ENCODE measurements at regions not wholly inside any gene's neighbourhood (a gene's known extent, or its start where the extent isn't known, plus 50 kb on each side); places are given as distances from the start of the nearest gene placed in this dataset.

DNA sequence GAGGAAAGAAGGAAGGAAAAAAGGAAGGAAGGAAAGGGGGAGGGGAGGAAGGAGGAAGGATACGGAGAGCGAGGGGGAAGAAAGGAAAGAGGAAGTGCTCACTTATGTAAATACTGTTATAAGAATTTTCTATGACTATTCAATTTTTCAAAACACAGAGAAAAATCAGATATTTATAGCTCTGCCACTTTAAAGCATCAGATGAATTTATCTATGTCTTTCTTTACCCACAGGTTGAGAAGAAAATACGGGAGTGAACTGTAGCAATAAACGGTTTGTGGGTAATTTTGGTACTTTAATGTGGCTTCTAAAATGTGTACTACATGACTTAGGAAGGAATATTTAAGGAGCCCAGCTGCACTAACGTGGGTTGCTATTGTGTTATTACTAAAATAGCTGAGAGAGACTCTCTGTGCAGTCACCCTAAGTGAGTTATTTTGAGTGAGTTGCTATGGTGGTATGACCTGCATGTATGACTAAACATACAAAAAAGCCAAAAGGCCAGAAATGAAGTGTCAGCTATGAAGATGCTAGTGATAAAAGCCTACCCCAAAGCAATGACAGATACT lies 225.5 kb downstream of the SOD2 start:
- no peak for TF ChIP-seq ZFX (IDR thresholded peaks at IDR 0.05; ENCODE audit: borderline replicate concordance)
- TF ChIP-seq, protein P1, sequence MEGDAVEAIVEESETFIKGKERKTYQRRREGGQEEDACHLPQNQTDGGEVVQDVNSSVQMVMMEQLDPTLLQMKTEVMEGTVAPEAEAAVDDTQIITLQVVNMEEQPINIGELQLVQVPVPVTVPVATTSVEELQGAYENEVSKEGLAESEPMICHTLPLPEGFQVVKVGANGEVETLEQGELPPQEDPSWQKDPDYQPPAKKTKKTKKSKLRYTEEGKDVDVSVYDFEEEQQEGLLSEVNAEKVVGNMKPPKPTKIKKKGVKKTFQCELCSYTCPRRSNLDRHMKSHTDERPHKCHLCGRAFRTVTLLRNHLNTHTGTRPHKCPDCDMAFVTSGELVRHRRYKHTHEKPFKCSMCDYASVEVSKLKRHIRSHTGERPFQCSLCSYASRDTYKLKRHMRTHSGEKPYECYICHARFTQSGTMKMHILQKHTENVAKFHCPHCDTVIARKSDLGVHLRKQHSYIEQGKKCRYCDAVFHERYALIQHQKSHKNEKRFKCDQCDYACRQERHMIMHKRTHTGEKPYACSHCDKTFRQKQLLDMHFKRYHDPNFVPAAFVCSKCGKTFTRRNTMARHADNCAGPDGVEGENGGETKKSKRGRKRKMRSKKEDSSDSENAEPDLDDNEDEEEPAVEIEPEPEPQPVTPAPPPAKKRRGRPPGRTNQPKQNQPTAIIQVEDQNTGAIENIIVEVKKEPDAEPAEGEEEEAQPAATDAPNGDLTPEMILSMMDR (IDR thresholded peaks at IDR 0.05): no peak
- H3K27ac ChIP-seq: no peak overlapping the region

DNA sequence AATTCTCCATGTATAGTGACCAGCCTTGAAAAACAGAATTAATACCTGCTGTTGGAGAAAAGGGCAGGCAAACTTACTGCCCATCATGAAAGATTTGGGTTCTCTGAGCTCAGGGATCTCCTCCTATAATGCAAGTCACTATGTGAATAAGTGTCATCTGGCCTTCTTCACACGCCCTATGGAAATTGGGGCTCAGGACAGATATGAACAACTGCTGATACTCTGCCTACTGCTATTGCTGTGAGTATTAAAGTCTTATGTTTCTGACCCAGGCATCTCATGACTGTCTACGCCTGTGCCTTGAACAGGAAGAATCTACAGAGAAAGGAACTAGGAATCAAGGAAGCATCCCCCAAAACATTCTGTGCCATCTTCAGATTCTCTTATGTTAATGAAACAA lies 226.1 kb downstream of the SOD2 start:
- TF ChIP-seq ZFX (IDR thresholded peaks at IDR 0.05; ENCODE audit: borderline replicate concordance): no peak
- TF ChIP-seq, protein P1 (IDR thresholded peaks at IDR 0.05): no peak
- H3K27ac ChIP-seq: no peak overlapping the region

DNA sequence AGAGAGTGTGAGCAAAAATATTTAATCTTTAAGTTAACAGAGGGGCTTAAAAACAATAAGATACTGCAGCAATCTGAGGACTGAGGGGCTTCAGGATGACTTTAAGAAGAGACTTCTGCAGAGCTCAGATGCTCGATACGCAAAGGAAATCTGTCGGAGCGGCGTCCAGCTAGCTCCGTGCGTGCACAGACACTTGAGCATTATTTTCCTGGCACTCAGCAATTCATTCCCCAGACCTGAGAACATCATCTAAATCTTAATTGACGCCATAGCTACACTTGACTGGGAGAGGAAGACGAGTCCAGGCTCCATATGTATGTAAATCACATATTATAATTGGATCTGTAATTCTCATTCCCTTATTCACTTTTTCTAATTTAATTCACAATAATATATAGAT lies 228.2 kb downstream of the SOD2 start:
- H3K27ac ChIP-seq: no peak overlapping the region
- TF ChIP-seq ZFX (IDR thresholded peaks at IDR 0.05; ENCODE audit: borderline replicate concordance): no peak
- TF ChIP-seq, protein P1 (IDR thresholded peaks at IDR 0.05): no peak

DNA sequence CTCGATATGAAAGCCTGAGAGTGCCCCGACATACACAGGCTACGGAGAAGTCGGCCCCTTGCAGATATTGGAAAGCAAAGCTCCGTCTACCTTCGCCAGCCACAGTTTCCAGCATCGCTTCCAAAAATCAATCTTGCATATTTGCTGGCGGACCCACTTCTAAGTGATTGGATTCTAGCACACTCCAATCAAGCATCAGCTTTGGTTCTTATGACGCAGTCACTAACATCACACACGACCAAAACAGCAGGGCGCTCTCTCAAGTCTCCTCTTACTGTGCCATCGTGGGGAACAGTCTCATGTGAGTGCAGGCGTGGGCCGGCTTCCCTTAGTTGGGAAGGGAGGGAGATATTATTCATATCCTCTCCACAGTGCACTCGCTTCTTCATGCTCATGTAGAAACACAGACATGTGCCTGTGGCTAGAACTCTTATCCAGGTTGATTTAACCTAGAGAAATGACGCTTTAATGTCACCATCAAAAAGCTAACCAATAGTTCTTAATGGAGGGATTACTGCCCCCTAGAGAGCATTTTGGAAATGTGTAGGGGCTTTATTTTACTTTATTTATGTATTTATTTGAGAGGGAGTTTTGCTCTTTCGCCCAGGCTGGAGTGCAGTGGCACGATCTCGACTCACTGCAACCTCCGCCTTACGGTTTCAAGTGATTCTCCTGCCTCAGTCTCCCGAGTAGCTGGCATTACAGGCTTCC lies 229.8 kb downstream of the SOD2 start:
- H3K27ac ChIP-seq: no peak overlapping the region
- no peak for TF ChIP-seq ZFX (IDR thresholded peaks at IDR 0.05; ENCODE audit: borderline replicate concordance)
- TF ChIP-seq, protein P1 (IDR thresholded peaks at IDR 0.05): peak; percentile 47

DNA sequence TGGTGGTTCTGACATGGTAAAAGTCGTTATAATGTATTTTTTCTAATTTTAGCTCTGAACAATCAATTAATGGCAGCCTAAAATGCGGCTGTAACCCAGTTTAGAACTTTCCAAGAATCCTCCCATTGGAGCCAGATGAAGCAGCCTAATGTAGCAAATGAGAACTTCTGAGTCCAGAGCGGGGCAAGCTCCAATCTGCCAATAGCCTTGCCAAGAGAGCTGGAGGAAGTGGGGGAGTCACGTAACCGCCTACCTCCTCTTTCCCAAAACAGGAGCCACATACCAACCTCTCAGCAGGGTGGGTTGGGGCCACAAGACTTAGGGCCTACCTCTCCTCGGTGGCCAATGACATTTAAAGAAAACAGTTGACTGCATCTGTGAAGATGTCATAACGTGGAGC lies 230.6 kb downstream of the SOD2 start:
- TF ChIP-seq, protein P1 (IDR thresholded peaks at IDR 0.05): no peak
- no peak for TF ChIP-seq ZFX (IDR thresholded peaks at IDR 0.05; ENCODE audit: borderline replicate concordance)
- H3K27ac ChIP-seq: no peak overlapping the region

DNA sequence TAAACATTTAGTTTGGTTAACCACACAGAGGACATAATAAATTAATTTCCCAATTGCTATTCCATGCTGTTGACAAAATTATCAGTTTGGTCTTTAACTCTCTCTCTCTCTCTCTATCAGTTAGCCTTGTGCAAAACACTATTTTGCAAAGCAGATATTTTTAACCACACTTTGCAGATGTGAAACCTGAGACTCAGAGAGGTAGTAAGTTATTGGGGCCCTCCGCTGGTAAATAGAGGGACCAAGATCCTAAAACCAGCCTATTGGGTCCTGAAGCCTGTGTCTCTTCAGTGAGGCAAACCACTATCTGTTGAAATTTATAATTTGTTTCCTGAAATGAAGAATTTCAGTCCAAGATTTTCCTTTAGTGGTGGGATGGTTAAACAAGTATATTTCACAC lies 231.0 kb downstream of the SOD2 start:
- H3K27ac ChIP-seq: no peak overlapping the region
- TF ChIP-seq ZFX (IDR thresholded peaks at IDR 0.05; ENCODE audit: borderline replicate concordance): no peak
- TF ChIP-seq, protein P1 (IDR thresholded peaks at IDR 0.05): no peak

DNA sequence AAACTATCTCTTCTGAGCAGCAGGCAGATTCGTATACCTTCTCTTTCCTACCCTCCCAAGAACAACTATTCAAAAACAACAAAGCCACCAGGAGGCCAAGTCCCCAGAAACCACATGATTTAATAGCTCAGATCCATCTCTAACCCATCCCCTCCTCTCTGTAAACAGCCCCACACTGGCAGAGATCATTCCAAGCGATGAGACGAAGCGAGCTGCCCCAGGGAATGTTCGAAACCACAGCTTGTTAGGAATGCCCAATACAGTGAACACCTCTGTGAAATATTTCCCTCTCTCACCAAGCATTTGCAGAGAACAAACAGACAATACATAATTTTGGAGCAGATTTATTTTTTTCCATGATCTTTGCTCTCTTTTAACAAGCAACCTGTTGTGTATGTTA lies 231.8 kb downstream of the SOD2 start:
- H3K27ac ChIP-seq: no peak overlapping the region
- TF ChIP-seq, protein P1 (IDR thresholded peaks at IDR 0.05): no peak
- no peak for TF ChIP-seq ZFX (IDR thresholded peaks at IDR 0.05; ENCODE audit: borderline replicate concordance)

All from 22Rv1 (cell line).